GM13976 (cell line): ENCODE measurements at regions not wholly inside any gene's neighbourhood (a gene's known extent, or its start where the extent isn't known, plus 50 kb on each side); places are given as distances from the start of the nearest gene placed in this dataset.

Source experiments
- DNase-seq: peaks from one replicate; pipeline ENCODE4 v3.0.0; 2012; ENCODE audit warnings: low spot score
- in situ Hi-C: fragments of 300-500 bp; cut with MboI; formaldehyde crosslinking; loops from one replicate; pipeline ENCODE4 v1.12.0; 2022; ENCODE audit warnings: low sequenced_read_pairs, mixed read lengths, inconsistent platforms; ENCODE audit not compliant: unreplicated experiment
- TF ChIP-seq, protein P1 (sequence below): IDR thresholded peaks from 2 replicates; pipeline ENCODE4 v1.5.1; 2012; ENCODE audit warnings: borderline replicate concordance, mild to moderate bottlenecking; ENCODE audit not compliant: insufficient read depth; ENCODE audit errors: extremely low read depth, missing control alignments, control extremely low read depth

DNA sequence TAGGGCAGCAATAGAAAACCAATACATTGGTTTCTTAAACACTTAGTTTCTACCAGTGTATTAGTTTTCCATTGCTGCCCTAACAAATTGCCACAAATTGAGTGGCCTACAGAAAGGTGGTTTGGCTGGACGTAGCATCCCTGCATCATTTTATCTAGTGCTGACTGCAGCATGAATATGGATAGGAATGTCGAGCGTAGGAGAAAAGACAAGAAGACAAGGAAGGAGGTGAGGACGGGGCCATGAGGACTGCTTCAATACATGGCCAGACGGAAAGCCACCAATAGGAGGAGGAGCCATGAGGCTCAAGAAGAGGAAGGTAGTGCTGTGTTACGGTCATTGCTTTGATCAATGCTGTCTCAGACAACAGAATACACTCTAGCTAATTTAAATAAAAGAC, 154.5 kb upstream of the NDUFV2 start:
- TF ChIP-seq, protein P1, sequence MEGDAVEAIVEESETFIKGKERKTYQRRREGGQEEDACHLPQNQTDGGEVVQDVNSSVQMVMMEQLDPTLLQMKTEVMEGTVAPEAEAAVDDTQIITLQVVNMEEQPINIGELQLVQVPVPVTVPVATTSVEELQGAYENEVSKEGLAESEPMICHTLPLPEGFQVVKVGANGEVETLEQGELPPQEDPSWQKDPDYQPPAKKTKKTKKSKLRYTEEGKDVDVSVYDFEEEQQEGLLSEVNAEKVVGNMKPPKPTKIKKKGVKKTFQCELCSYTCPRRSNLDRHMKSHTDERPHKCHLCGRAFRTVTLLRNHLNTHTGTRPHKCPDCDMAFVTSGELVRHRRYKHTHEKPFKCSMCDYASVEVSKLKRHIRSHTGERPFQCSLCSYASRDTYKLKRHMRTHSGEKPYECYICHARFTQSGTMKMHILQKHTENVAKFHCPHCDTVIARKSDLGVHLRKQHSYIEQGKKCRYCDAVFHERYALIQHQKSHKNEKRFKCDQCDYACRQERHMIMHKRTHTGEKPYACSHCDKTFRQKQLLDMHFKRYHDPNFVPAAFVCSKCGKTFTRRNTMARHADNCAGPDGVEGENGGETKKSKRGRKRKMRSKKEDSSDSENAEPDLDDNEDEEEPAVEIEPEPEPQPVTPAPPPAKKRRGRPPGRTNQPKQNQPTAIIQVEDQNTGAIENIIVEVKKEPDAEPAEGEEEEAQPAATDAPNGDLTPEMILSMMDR = no peak
- in situ Hi-C loops = no loop called here
- no peak for DNase-seq

DNA sequence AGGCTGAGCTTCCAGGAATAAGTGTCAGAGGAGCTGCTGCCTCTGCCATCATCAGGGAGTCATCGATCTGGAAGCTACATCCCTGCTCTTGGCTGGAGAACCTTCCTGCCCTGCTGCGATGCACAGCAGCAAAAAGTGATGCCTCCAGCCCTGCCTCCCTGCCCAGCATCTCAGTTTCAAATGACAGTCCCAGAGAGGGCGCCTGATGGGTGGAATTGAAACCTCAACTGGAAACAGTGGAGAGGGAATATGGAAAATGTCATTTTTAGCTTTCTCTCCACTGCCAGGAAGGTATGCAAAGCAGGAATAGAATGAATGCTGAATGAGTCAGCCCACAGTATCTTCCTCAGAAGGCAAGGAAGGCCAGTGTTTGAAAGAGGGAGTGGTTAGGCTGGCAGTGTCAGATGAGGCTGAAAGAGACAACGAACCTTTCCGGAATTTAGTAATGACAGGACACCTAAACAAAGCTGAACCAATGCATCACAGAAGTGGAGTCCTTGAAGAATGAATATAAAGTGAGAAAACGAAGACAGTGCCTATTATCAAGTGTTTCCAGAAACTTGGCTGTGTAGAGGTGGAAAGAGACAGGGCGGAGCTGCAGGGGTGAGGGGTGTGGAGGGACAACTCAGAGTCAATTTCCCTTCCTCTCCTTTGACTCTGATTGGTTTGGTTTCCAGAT, 153.9 kb upstream of the NDUFV2 start:
- DNase-seq = no peak
- TF ChIP-seq, protein P1 = no peak
- in situ Hi-C loops = no loop called here

DNA sequence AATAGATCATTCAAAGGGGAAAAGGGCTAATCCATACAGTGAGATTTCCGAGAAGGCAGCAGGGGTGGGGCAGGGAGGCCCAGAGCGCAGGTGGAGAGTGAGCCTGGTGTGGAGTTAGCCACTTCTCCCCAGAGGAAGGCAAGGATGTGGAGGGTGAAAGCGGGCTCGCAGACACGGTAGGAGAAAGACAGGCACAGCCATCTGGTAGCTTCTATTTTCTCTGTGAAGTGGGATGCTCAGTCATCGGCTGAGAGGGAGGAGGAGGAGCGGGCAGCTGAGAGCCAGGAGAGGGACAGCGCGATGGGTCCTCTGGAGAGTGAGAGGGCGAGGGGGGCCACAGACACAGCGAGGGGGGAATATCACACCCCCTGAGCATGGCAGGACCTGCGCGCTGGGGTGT, 153.3 kb upstream of the NDUFV2 start:
- DNase-seq = no peak
- TF ChIP-seq, protein P1 = no peak
- in situ Hi-C loops = no loop called here

DNA sequence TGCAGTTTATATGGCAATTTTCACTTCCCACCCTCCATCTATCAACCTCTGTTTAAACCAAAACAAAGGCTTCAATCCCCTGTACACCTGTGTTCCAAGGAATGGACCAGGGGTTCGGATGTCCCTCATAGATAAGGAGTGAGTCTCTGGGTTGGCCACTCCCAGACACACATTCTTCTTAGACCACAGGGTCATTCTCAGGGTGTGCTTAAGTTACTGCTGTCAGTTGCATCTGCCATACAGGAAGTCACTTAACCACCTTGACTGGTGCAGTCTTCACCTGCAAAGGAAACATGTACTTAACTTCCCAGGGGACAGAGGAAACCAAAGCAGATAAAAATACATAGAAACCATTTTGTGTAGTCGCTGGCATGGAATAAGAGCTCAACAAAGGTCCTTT, 151.0 kb upstream of the NDUFV2 start:
- TF ChIP-seq, protein P1 = no peak
- in situ Hi-C loops = no loop called here
- no peak for DNase-seq

DNA sequence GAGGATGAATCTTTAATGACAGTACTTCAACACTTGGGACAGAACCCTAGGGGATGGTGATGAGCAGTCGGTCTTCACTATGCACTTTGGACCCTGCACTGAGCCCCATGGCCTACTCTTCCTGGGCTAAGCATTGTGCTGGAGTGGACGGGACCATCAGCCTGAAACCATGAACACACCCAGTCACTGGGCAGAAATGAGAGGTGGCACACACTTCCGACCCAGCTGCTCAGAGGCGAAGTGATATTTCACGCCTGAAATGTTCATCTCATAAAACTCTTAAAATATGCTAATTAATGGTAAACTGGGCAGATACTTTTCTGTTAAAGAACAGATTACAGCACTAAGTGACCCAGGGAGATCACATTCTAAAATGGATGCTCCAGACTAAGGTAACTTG, 150.3 kb upstream of the NDUFV2 start:
- DNase-seq = no peak
- in situ Hi-C loops = no loop called here
- TF ChIP-seq, protein P1 = no peak

DNA sequence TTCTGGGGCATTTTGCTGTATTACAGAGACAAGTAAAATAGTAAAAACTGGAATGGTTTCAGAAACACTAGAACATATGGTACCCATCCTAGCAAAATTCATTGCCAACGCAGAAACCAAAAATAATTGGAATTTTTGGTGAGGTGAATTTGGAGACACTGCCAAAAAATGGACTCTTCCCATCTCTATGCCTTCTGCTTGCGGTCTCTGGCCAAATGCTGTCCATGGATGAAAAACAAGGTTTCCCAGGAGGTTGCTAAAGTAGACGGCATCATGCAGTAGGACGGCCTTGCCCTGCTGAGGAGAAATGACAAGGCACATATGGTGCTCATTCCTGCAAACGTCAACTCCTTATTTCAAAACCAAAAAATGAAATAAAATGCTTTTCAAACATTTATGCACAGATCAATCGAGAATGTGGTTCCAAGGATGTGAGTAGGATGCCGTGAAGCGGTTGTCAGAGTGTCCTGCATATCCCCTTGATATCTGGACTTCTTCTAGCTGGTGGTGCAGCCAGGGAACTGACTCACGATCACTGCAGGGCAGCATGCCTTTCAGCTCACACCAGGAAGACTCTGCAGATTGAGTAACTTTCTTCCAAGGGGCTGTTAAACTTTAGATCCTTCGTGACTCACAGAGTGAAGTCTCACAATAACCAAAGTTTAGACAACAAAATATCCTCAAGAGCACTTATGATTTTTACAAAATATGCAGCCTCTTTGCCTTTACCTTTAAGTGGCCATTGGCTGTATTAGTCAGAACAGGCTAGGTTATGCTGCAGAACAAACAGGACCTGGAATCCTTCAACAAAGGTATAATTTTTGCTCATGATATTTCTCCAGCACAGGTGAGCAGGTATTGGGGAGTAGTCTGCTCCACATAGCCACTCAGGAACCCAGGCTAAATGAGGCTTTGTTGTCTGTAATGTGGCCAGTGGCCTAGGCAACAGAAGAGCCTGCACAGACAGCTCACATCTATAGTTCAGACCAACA, 149.4 kb upstream of the NDUFV2 start:
- no peak for DNase-seq
- TF ChIP-seq, protein P1 = no peak
- in situ Hi-C loops = no loop called here
